Ishikawa (cell line): ENCODE measurements at regions not wholly inside any gene's neighbourhood (a gene's known extent, or its start where the extent isn't known, plus 50 kb on each side); places are given as distances from the start of the nearest gene placed in this dataset.

Experiments
- CEBPB ChIP-seq: IDR thresholded peaks from 2 replicates; pipeline ENCODE4 v1.6.1; 2012
- EP300 ChIP-seq: IDR thresholded peaks from 2 replicates; pipeline ENCODE4 v1.6.1; 2012; ENCODE audit warnings: borderline replicate concordance
- MAX ChIP-seq: IDR thresholded peaks from 2 replicates; pipeline ENCODE4 v1.6.1; 2012
- RAD21 ChIP-seq: IDR thresholded peaks from 2 replicates; pipeline ENCODE4 v1.6.1; 2012; ENCODE audit warnings: low read depth
- TAF1 ChIP-seq: IDR thresholded peaks from 2 replicates; pipeline ENCODE4 v1.6.1; 2012; ENCODE audit warnings: low read depth, mild to moderate bottlenecking
- TCF12 ChIP-seq: IDR thresholded peaks from 2 replicates; pipeline ENCODE4 v1.6.1; 2012; ENCODE audit warnings: low read depth
- YY1 ChIP-seq: IDR thresholded peaks from 2 replicates; pipeline ENCODE4 v1.6.1; 2012; ENCODE audit warnings: low read depth
- TF ChIP-seq, protein P1 (sequence below): IDR thresholded peaks from 2 replicates; pipeline ENCODE4 v1.6.1; 2012; ENCODE audit warnings: low read depth, mild to moderate bottlenecking

DNA sequence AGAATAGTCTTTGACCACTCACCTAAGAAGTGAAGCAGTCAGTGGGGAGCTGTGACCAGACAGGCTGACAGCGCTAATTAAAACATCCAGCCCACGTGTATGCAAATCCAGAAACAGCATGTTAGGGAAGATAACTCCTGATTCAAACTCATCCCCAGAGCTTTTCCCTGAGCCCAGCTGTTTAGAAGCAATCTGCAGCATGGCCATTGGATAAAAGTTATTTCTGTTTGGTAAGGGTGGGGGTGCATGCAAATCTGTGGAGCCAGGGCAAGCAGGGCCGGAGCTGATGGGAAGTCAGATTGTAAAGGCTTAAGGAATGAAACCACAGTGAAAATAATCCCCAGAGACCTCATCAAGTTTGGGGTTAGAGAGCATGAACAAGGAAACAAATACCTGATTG lies 247.9 kb upstream of the KIRREL3 start:
- TF ChIP-seq RAD21: no peak
- TF ChIP-seq MAX: no peak
- no peak for TF ChIP-seq CEBPB
- no peak for TF ChIP-seq YY1
- TF ChIP-seq TAF1: no peak
- no peak for TF ChIP-seq EP300
- TF ChIP-seq, protein P1, sequence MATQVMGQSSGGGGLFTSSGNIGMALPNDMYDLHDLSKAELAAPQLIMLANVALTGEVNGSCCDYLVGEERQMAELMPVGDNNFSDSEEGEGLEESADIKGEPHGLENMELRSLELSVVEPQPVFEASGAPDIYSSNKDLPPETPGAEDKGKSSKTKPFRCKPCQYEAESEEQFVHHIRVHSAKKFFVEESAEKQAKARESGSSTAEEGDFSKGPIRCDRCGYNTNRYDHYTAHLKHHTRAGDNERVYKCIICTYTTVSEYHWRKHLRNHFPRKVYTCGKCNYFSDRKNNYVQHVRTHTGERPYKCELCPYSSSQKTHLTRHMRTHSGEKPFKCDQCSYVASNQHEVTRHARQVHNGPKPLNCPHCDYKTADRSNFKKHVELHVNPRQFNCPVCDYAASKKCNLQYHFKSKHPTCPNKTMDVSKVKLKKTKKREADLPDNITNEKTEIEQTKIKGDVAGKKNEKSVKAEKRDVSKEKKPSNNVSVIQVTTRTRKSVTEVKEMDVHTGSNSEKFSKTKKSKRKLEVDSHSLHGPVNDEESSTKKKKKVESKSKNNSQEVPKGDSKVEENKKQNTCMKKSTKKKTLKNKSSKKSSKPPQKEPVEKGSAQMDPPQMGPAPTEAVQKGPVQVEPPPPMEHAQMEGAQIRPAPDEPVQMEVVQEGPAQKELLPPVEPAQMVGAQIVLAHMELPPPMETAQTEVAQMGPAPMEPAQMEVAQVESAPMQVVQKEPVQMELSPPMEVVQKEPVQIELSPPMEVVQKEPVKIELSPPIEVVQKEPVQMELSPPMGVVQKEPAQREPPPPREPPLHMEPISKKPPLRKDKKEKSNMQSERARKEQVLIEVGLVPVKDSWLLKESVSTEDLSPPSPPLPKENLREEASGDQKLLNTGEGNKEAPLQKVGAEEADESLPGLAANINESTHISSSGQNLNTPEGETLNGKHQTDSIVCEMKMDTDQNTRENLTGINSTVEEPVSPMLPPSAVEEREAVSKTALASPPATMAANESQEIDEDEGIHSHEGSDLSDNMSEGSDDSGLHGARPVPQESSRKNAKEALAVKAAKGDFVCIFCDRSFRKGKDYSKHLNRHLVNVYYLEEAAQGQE: no peak
- TF ChIP-seq TCF12: no peak
